G401.6 (cell line): ENCODE measurements at regions not wholly inside any gene's neighbourhood (a gene's known extent, or its start where the extent isn't known, plus 50 kb on each side); places are given as distances from the start of the nearest gene placed in this dataset.
A peak's percentile ranks its signal among the peaks of the same experiment; 100 is the strongest.

ENCODE experiments used
- FAIRE-seq: peaks from 2 replicates; lab custom pipeline; 2012; peaks lifted over from hg19 to GRCh38; lab: Jason Lieb, UNC

GRCh38 chr4:123102897-123103471 is 180.6 kb upstream of the NUDT6 start:
- peak; percentile 98 for FAIRE-seq

- no peak for FAIRE-seq
Measured at GRCh38 chr4:123104310-123105025, 182.1 kb upstream of the NUDT6 start.

- no peak for FAIRE-seq
Measured at GRCh38 chr4:123105026-123105420, 182.6 kb upstream of the NUDT6 start.

- no peak for FAIRE-seq
Measured at GRCh38 chr4:123106747-123107146, 184.3 kb upstream of the NUDT6 start.

- no peak for FAIRE-seq
Measured at GRCh38 chr4:123107444-123108252, 185.3 kb upstream of the NUDT6 start.

GRCh38 chr4:123109139-123109538 is 186.7 kb upstream of the NUDT6 start:
- no peak for FAIRE-seq

- FAIRE-seq, result no peak
Measured at GRCh38 chr4:123110147-123110546, 187.8 kb upstream of the NUDT6 start.

GRCh38 chr4:123110685-123111084 is 188.3 kb upstream of the NUDT6 start:
- no peak for FAIRE-seq

- FAIRE-seq, result no peak
Measured at GRCh38 chr4:123113155-123113554, 190.8 kb upstream of the NUDT6 start.

- FAIRE-seq, result no peak
Measured at GRCh38 chr4:123114084-123114914, 191.9 kb upstream of the NUDT6 start.

- FAIRE-seq, result no peak
Measured at GRCh38 chr4:123114915-123115756, 192.7 kb upstream of the NUDT6 start.

- no peak for FAIRE-seq
Measured at GRCh38 chr4:123116412-123116811, 194.0 kb upstream of the NUDT6 start.

GRCh38 chr4:123120473-123120872 is 198.1 kb upstream of the NUDT6 start:
- no peak for FAIRE-seq

GRCh38 chr4:123121241-123121907 is 199.0 kb upstream of the NUDT6 start:
- peak; percentile 90 for FAIRE-seq

- FAIRE-seq, result no peak
Measured at GRCh38 chr4:123125477-123125876, 203.1 kb upstream of the NUDT6 start.

- FAIRE-seq, result peak; percentile 66
Measured at GRCh38 chr4:123127218-123127617, 204.8 kb upstream of the NUDT6 start.

GRCh38 chr4:123127875-123128274 is 205.5 kb upstream of the NUDT6 start:
- no peak for FAIRE-seq

- no peak for FAIRE-seq
Measured at GRCh38 chr4:123133397-123134050, 211.1 kb upstream of the NUDT6 start.

- no peak for FAIRE-seq
Measured at GRCh38 chr4:123144616-123145015, 222.2 kb upstream of the NUDT6 start.

- FAIRE-seq, result no peak
Measured at GRCh38 chr4:123158576-123158975, 236.2 kb upstream of the NUDT6 start.
